ENCODE measurements at regions not wholly inside any gene's neighbourhood (a gene's known extent, or its start where the extent isn't known, plus 50 kb on each side); places are given as distances from the start of the nearest gene placed in this dataset.

DNA sequence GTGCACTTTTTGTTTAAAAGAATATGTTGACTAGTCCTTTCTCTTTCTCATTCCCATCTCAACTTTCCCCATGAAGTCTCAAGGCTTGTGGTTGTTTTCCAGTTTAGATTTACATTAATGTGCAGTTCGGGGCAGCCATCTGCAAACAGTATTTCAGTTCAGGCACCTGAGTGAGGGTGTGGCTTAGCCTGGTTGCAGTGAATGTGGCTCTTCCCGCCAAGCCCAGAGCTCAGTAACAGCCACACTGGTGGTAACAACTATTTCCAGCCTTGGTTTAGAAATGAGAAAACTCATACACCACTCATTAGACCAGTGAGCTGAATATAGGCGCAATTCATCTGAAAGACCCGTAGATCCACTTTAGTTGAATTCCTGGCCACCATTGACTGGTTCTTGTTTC, 394.3 kb downstream of the CMPK2 start:
- TF ChIP-seq, protein P1, sequence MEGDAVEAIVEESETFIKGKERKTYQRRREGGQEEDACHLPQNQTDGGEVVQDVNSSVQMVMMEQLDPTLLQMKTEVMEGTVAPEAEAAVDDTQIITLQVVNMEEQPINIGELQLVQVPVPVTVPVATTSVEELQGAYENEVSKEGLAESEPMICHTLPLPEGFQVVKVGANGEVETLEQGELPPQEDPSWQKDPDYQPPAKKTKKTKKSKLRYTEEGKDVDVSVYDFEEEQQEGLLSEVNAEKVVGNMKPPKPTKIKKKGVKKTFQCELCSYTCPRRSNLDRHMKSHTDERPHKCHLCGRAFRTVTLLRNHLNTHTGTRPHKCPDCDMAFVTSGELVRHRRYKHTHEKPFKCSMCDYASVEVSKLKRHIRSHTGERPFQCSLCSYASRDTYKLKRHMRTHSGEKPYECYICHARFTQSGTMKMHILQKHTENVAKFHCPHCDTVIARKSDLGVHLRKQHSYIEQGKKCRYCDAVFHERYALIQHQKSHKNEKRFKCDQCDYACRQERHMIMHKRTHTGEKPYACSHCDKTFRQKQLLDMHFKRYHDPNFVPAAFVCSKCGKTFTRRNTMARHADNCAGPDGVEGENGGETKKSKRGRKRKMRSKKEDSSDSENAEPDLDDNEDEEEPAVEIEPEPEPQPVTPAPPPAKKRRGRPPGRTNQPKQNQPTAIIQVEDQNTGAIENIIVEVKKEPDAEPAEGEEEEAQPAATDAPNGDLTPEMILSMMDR (IDR thresholded peaks at IDR 0.05): no peak
- TF ChIP-seq ZFX (IDR thresholded peaks at IDR 0.05; ENCODE audit: borderline replicate concordance): no peak

All from 22Rv1 (cell line).